Psoas muscle (tissue), 7 donors: ENCODE measurements at regions not wholly inside any gene's neighbourhood (a gene's known extent, or its start where the extent isn't known, plus 50 kb on each side); places are given as distances from the start of the nearest gene placed in this dataset.

Experiments
- ATAC-seq, 4 donors: fragments of 200-7000 bp; cut with Tn5 transposase; one replicate each; pipeline ENCODE4 v1.9.1; 2020; ENCODE audit warnings: moderate library complexity in 3 of 4, mild to moderate bottlenecking in 2 of 4
- DNase-seq, 2 donors: peaks; one replicate each; pipeline ENCODE4 v3.0.0-alpha.2; 2020
- H3K27ac ChIP-seq: fragments of 200-600 bp; one replicate; pipeline ENCODE4 v1.8.0; 2022
- H3K27me3 ChIP-seq, 3 donors: fragments of 200-600 bp in 1 of 3; one replicate each; pipeline versions ENCODE4 v1.6.1 to v1.8.0; 2013 to 2022; ENCODE audit warnings: low read length in 2 of 3, mild to moderate bottlenecking in 2 of 3, moderate library complexity in 1 of 3; ENCODE audit not compliant: insufficient read depth in 3 of 3
- H3K36me3 ChIP-seq, 2 donors: fragments of 200-600 bp in 1 of 2; one replicate each; pipeline versions ENCODE4 v1.6.1 to v1.8.0; 2013 to 2022; ENCODE audit warnings: low read depth in 1 of 2, mild to moderate bottlenecking in 1 of 2, moderate library complexity in 1 of 2; ENCODE audit not compliant: insufficient read depth in 1 of 2
- H3K4me1 ChIP-seq: fragments of 200-600 bp; one replicate; pipeline ENCODE4 v1.8.0; 2022
- H3K4me3 ChIP-seq: fragments of 200-600 bp; one replicate; pipeline ENCODE4 v1.8.0; 2022; ENCODE audit warnings: mild to moderate bottlenecking
- H3K9me3 ChIP-seq: fragments of 200-600 bp; one replicate; pipeline ENCODE4 v1.8.0; 2022
- WGBS, 3 donors: extraction: QIAGEN DNeasy Blood & Tissue Kit; methylation state at CpG; one replicate each; pipeline versions ENCODE4 v1.1.6 to v1.1.7; 2013; 5-methylcytosine and 5-hydroxymethylcytosine counted together
- intact Hi-C, 2 donors: fragments of 100-400 bp; cut with DNase I; formaldehyde crosslinking; loops; one replicate each; pipeline versions ENCODE4 v1.11.0 to v1.14.2; 2022
- TF ChIP-seq, protein P1 (sequence below): fragments of 200-600 bp; IDR thresholded peaks from one replicate; pipeline ENCODE4 v1.8.0; 2022; ENCODE audit warnings: antibody characterized with exemption
- donor health status: healthy with polysubstance abuse.
- donor health status: DM: no; HTN: no; CAD: no; lungs with moderate emphysema.
- donor health status: Bipolar disorder and iron deficiency.
- donor health status: healthy.
- donor health status: DM: yes; HTN: yes; CAD: no.
- donor health status: DM: no; HTN: no; CAD: no.
- donor health status: DM: yes; HTN: yes; CAD: no.

DNA sequence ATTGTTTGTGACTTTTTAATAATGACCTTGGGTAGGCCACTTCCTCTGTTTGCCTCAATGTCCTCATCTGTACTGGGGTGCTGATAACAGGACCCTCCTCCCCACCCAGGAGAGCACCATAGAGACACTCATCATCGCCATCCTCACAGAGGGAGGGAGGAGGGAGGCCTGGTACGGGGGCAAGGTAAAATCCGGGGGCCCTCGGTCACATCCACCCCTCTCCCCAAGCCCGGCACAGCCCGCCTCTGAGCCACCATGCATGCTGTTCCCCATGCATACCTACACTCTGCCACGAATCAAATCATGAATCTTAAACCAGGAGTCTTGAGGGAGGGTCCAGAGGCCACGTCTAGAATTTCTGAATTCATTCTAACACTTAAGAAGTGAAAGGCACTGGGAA, 74.9 kb upstream of the IQSEC1 start:
- no peaks in the 10 kb centered on the region for H3K4me1 ChIP-seq
- H3K27me3 ChIP-seq: peaks cover 0 to 4% (median 0%) of the 10 kb centered on the region in 3 donors
- H3K9me3 ChIP-seq: no peaks in the 10 kb centered on the region
- DNase-seq: no peak
- 76 to 91% (median 80%) methylated on average over 8 of the region's 8 CpGs for WGBS, 3 donors
- TF ChIP-seq, protein P1, sequence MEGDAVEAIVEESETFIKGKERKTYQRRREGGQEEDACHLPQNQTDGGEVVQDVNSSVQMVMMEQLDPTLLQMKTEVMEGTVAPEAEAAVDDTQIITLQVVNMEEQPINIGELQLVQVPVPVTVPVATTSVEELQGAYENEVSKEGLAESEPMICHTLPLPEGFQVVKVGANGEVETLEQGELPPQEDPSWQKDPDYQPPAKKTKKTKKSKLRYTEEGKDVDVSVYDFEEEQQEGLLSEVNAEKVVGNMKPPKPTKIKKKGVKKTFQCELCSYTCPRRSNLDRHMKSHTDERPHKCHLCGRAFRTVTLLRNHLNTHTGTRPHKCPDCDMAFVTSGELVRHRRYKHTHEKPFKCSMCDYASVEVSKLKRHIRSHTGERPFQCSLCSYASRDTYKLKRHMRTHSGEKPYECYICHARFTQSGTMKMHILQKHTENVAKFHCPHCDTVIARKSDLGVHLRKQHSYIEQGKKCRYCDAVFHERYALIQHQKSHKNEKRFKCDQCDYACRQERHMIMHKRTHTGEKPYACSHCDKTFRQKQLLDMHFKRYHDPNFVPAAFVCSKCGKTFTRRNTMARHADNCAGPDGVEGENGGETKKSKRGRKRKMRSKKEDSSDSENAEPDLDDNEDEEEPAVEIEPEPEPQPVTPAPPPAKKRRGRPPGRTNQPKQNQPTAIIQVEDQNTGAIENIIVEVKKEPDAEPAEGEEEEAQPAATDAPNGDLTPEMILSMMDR: no peak
- no peak for ATAC-seq
- intact Hi-C loops: no loop called here
- H3K27ac ChIP-seq: no peak overlapping the region
- H3K4me3 ChIP-seq: no peak overlapping the region
- H3K36me3 ChIP-seq: no peaks in the 10 kb centered on the region

DNA sequence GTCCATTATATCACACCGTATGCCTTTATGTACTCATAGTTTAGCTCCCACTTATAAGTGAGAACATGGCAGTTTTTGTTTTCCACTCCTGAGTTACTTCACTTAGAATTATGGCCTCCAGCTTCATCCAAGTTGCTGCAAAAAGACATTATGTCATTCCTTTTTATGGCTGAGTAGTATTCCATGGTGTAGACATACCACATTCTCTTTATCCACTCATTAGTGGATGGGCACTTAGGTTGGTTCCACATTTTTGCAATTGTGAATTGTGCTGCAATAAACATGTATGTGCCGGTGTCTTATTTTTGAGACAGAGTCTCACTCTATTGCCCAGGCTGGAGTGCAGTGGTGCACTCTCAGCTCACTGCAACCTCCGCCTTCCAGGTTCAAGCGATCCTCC, 74.1 kb upstream of the IQSEC1 start:
- ATAC-seq (no peak), DNase-seq (no peak)
- Histone ChIP-seq H3K4me1 (no peaks in the 10 kb centered on the region), H3K4me3 (no peak overlapping the region), H3K9me3 (no peaks in the 10 kb centered on the region), H3K27ac (no peak overlapping the region), H3K27me3 (peaks cover 0 to 4% (median 0%) of the 10 kb centered on the region in 3 donors), H3K36me3 (no peaks in the 10 kb centered on the region)
- TF ChIP-seq, protein P1: no peak
- intact Hi-C loops: no loop called here
- WGBS, 3 donors: 83 to 95% (median 85%) methylated on average over 4 of the region's 4 CpGs

DNA sequence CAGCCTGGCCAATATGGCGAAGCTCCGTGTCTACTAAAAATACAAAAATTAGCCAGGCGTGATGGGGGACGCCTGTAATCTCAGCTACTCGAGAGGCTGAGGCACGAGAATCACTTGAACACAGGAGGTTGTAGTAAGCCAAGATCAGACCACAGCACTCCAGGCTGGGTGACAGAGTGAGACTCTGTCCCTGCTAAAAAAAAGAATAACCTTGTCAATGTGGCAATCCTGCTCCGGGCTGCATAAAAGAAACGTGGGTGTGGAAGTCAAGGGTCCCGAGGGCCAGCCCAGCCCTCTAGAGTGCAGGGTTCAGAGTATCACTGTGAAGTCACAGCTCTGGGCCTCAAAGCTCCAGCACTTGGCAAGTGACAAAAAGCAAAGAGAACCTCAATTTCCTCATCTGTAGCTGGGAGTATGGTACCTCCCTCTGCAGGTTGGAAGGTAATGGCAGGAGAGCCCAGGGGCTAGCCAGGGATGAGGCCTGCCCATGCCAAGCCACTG, 73.5 kb upstream of the IQSEC1 start:
- no peak for ATAC-seq
- DNase-seq: no peak
- Histone ChIP-seq H3K9me3 (no peaks in the 10 kb centered on the region), H3K36me3 (no peaks in the 10 kb centered on the region), H3K27ac (no peak overlapping the region), H3K27me3 (peaks cover 0 to 4% (median 0%) of the 10 kb centered on the region in 3 donors), H3K4me3 (no peak overlapping the region), H3K4me1 (no peaks in the 10 kb centered on the region)
- WGBS, 3 donors: 77 to 81% (median 80%) methylated on average over 9 of the region's 9 CpGs
- intact Hi-C loops: no loop called here
- TF ChIP-seq, protein P1: no peak

DNA sequence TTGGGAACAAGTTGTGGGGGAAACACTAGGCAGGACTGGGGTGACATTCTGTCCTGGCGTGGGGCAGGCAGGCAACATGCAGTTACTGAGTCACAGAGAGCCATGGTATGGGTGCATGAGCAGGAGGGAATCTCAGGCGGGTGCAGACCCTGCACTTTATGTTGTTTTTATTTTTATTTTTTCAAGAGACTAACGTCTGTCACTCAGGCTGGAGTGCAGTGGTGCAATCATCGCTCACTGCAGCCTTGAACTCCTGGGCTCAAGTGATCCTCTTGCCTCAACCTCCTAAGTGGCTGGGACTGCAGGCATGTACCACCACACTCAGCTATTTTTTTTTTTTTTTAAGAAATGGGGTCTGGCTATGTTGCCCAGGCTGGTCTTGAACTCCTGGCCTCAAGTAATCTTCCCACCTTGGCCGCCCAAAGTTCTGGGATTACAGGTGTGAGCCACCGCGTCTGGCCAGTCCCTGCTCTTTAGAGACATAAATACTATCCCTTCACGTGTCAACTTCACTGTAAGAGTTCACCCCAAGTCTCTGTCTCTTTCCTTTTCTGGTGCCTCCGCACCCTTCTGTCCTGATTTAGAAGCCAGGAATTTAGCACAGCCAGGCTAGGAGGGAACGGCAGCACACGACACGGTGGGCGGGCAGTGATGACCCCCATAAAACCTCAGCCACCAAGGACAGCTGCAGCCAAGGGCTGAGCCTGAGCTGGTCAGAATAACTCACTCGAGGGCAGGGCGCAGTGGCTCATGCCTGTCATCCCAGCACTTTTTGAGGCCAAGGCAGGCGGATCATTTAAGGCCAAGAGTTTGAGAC, 72.8 kb upstream of the IQSEC1 start:
- Histone ChIP-seq H3K4me3 (no peak overlapping the region), H3K36me3 (no peaks in the 10 kb centered on the region), H3K27me3 (peaks cover 0 to 4% (median 0%) of the 10 kb centered on the region in 3 donors), H3K27ac (no peak overlapping the region), H3K4me1 (no peaks in the 10 kb centered on the region), H3K9me3 (no peaks in the 10 kb centered on the region)
- TF ChIP-seq, protein P1: no peak
- intact Hi-C loops: no loop called here
- DNase-seq (no peak), ATAC-seq (no peak)
- 65 to 76% (median 69%) methylated on average over 16 of the region's 16 CpGs for WGBS, 3 donors
